Common myeloid progenitor, CD34-positive (primary cell): ENCODE measurements at regions not wholly inside any gene's neighbourhood (a gene's known extent, or its start where the extent isn't known, plus 50 kb on each side); places are given as distances from the start of the nearest gene placed in this dataset.

Source experiments
- CTCF ChIA-PET: fragments of 350-600 bp; sonication (Branson Sonifier 250); formaldehyde crosslinking; loops from one replicate; lab custom pipeline; 2021; ENCODE audit warnings: antibody characterized with exemption; lab: Charles Lee
- POLR2A ChIA-PET: fragments of 350-600 bp; sonication (Branson Sonifier 250); formaldehyde crosslinking; loops from one replicate; lab custom pipeline; 2021; ENCODE audit warnings: antibody characterized with exemption; lab: Charles Lee
- DNase-seq, 3 donors: peaks; one replicate each; pipeline versions ENCODE4 v3.0.0 to v3.0.0-alpha.2; 2013
- H3K27ac ChIP-seq, 2 experiments: 1 replicate in 1 of 2; 2 replicates in 1 of 2; pipeline ENCODE4 v1.7.0; 2013; ENCODE audit warnings: inconsistent platforms in 2 of 2, low read length in 2 of 2, mild to moderate bottlenecking in 2 of 2, low read depth in 1 of 2, moderate library complexity in 1 of 2; ENCODE audit not compliant: severe bottlenecking in 2 of 2, insufficient read depth in 1 of 2, poor library complexity in 1 of 2
- H3K27me3 ChIP-seq, 5 experiments: replicated peaks in 2 of 5; 1 replicate in 3 of 5; 2 replicates in 2 of 5; pipeline versions ENCODE4 v1.6.1 to v1.7.0; 2013; ENCODE audit warnings: low read length in 4 of 5, mild to moderate bottlenecking in 2 of 5, moderate library complexity in 2 of 5, inconsistent platforms in 1 of 5; ENCODE audit not compliant: insufficient read depth in 5 of 5, control insufficient read depth in 4 of 5
- H3K36me3 ChIP-seq, 4 experiments: 1 replicate in 2 of 4; 2 replicates in 2 of 4; pipeline versions ENCODE4 v1.6.1 to v1.7.0; 2013; ENCODE audit warnings: low read length in 3 of 4, control low read depth in 1 of 4, mild to moderate bottlenecking in 1 of 4; ENCODE audit not compliant: control insufficient read depth in 4 of 4, insufficient read depth in 4 of 4
- H3K4me1 ChIP-seq, 4 experiments: 1 replicate in 3 of 4; 2 replicates in 1 of 4; pipeline versions ENCODE4 v1.6.1 to v1.7.1; 2013; ENCODE audit warnings: low read length in 3 of 4, mild to moderate bottlenecking in 3 of 4, control low read depth in 1 of 4, inconsistent platforms in 1 of 4, moderate library complexity in 1 of 4; ENCODE audit not compliant: control insufficient read depth in 4 of 4, insufficient read depth in 4 of 4; ENCODE audit errors: control extremely low read depth in 1 of 4
- H3K4me3 ChIP-seq, 7 experiments: 1 replicate in 4 of 7; 2 replicates in 3 of 7; pipeline versions ENCODE4 v1.5.1 to v1.7.0; 2013; ENCODE audit warnings: mild to moderate bottlenecking in 7 of 7, low read length in 6 of 7, moderate library complexity in 6 of 7, inconsistent platforms in 2 of 7, low read depth in 2 of 7, control low read depth in 1 of 7; ENCODE audit not compliant: insufficient read depth in 4 of 7, control insufficient read depth in 1 of 7; ENCODE audit errors: extremely low read depth in 1 of 7
- H3K9me3 ChIP-seq, 5 experiments: 1 replicate in 4 of 5; 2 replicates in 1 of 5; pipeline versions ENCODE4 v1.6.1 to v1.7.1; 2013; ENCODE audit warnings: low read length in 4 of 5, mild to moderate bottlenecking in 2 of 5, inconsistent platforms in 1 of 5, low read depth in 1 of 5, moderate library complexity in 1 of 5; ENCODE audit not compliant: control insufficient read depth in 4 of 5, insufficient read depth in 2 of 5; ENCODE audit errors: control extremely low read depth in 1 of 5
- WGBS: methylation state at CpG from one replicate; pipeline ENCODE4 v1.1.5; 2013; ENCODE audit not compliant: insufficient coverage; 5-methylcytosine and 5-hydroxymethylcytosine counted together

- Histone ChIP-seq H3K4me3 (no peak overlapping the region), H3K4me1 (no peaks in the 10 kb centered on the region), H3K9me3 (no peaks in the 10 kb centered on the region), H3K27me3 (no peaks in the 10 kb centered on the region), H3K27ac (no peak overlapping the region), H3K36me3 (no peaks in the 10 kb centered on the region)
- CTCF ChIA-PET: no interaction called here
- no peak for DNase-seq
- POLR2A ChIA-PET: no interaction called here
- WGBS: 75% methylated on average over 3 of the region's 3 CpGs
Observed at GRCh38 chr3:28590860-28591259, 242.2 kb upstream of the AZI2 start.

- Histone ChIP-seq H3K27me3 (no peaks in the 10 kb centered on the region), H3K4me3 (no peak overlapping the region), H3K4me1 (no peaks in the 10 kb centered on the region), H3K9me3 (no peaks in the 10 kb centered on the region), H3K36me3 (no peaks in the 10 kb centered on the region), H3K27ac (no peak overlapping the region)
- ChIA-PET CTCF (no interaction called here), POLR2A (no interaction called here)
- no peak for DNase-seq
- WGBS: 100% methylated on average over 1 of the region's 4 CpGs
Observed at GRCh38 chr3:28595372-28595771, 246.7 kb upstream of the AZI2 start.

- H3K9me3 ChIP-seq: no peaks in the 10 kb centered on the region
- no peak for DNase-seq
- no peaks in the 10 kb centered on the region for H3K4me1 ChIP-seq
- no peak overlapping the region for H3K27ac ChIP-seq
- ChIA-PET CTCF (no interaction called here), POLR2A (no interaction called here)
- no peaks in the 10 kb centered on the region for H3K27me3 ChIP-seq
- H3K36me3 ChIP-seq: no peaks in the 10 kb centered on the region
- no peak overlapping the region for H3K4me3 ChIP-seq
- WGBS: 100% methylated on average over 1 of the region's 6 CpGs
Observed at GRCh38 chr3:28597452-28597851, 248.8 kb upstream of the AZI2 start.

DNA sequence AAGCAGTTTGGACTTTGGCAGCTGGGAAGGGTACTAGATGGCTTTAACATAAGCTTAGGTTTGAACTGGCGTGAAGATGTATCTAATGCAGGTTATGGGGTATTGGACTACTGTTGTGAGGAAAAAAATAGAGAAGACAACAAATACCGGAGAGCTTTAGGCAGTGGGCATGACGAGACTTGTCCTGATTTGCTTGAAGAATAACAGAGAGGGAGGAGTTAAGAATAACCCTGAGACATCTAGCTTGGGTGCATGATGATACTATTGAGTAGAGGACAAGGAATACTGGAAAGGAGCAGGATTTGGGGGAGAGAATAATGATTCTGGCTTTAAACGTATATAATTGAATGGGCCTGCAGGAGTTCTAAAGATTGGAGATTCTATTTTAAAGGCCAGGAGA lies 249.5 kb upstream of the AZI2 start:
- ChIA-PET CTCF (no interaction called here), POLR2A (no interaction called here)
- Histone ChIP-seq H3K9me3 (no peaks in the 10 kb centered on the region), H3K27me3 (no peaks in the 10 kb centered on the region), H3K36me3 (no peaks in the 10 kb centered on the region), H3K4me3 (no peak overlapping the region), H3K4me1 (no peaks in the 10 kb centered on the region), H3K27ac (no peak overlapping the region)
- DNase-seq: no peak
- WGBS: 94% methylated on average over 4 of the region's 4 CpGs

- Histone ChIP-seq H3K27ac (no peak overlapping the region), H3K9me3 (no peaks in the 10 kb centered on the region), H3K27me3 (no peaks in the 10 kb centered on the region), H3K4me1 (no peaks in the 10 kb centered on the region), H3K4me3 (no peak overlapping the region), H3K36me3 (no peaks in the 10 kb centered on the region)
- no peak for DNase-seq
- POLR2A ChIA-PET: no interaction called here
- CTCF ChIA-PET: no interaction called here
- 100% methylated on average over 3 of the region's 4 CpGs for WGBS
Observed at GRCh38 chr3:28601291-28601690, 252.7 kb upstream of the AZI2 start.

DNA sequence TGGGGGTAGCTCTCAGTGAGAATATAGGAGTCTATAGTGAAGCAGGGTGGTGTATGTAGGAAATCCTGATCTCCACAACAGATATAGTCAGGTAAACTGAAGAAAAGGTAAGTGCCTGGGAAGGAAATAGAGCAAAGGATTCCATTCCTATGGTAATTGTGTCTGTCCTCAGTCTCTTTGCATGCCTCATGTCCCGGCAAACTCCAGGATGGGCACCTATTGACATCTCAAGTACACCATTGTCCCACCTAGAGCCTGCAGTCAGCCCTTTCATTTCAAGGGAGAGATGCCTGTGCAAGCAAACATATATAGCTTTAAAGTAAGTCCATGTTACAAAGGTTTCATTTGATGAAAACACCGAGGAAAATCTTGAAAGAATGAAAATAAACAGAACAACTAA lies 257.7 kb upstream of the AZI2 start:
- H3K9me3 ChIP-seq: no peaks in the 10 kb centered on the region
- H3K4me1 ChIP-seq: no peaks in the 10 kb centered on the region
- POLR2A ChIA-PET: no interaction called here
- CTCF ChIA-PET: no interaction called here
- DNase-seq: no peak
- WGBS: no CpG with 5 or more reads among the region's 2 CpGs
- no peak overlapping the region for H3K4me3 ChIP-seq
- no peaks in the 10 kb centered on the region for H3K36me3 ChIP-seq
- H3K27me3 ChIP-seq: no peaks in the 10 kb centered on the region
- no peak overlapping the region for H3K27ac ChIP-seq

GRCh38 chr3:28612232-28612631 lies 263.6 kb upstream of the AZI2 start:
- Histone ChIP-seq H3K27me3 (no peaks in the 10 kb centered on the region), H3K36me3 (no peaks in the 10 kb centered on the region), H3K4me1 (no peaks in the 10 kb centered on the region), H3K27ac (no peak overlapping the region), H3K4me3 (no peak overlapping the region), H3K9me3 (no peaks in the 10 kb centered on the region)
- POLR2A ChIA-PET: no interaction called here
- DNase-seq: no peak
- CTCF ChIA-PET: no interaction called here
